HG02870 (cell line): ENCODE measurements at regions not wholly inside any gene's neighbourhood (a gene's known extent, or its start where the extent isn't known, plus 50 kb on each side); places are given as distances from the start of the nearest gene placed in this dataset.
"Not testable (repeated sequence)": the region's sequence is repeated elsewhere in the genome, so short reads cannot be mapped to it uniquely, and the experiment has no call there.

Source experiments
- ATAC-seq: cut with Tn5 transposase; IDR thresholded peaks from one replicate; pipeline ENCODE4 v1.9.1; 2021; ENCODE audit warnings: mild to moderate bottlenecking, moderate library complexity; ENCODE audit not compliant: unreplicated experiment

GRCh38 chr1:208462761-208463160, 218.6 kb upstream of the PLXNA2 start:
- ATAC-seq, result no peak

GRCh38 chr1:208465266-208465665, 221.1 kb upstream of the PLXNA2 start:
- no peak for ATAC-seq

GRCh38 chr1:208465786-208466590, 221.8 kb upstream of the PLXNA2 start:
- ATAC-seq, result no peak

- ATAC-seq, result no peak
These were observed 223.1 kb upstream of the PLXNA2 start for GRCh38 chr1:208467151-208467780.

- no peak for ATAC-seq
These were observed 231.3 kb upstream of the PLXNA2 start for GRCh38 chr1:208475449-208475848.

- ATAC-seq, result no peak
These were observed 232.0 kb upstream of the PLXNA2 start for GRCh38 chr1:208475951-208476845.

GRCh38 chr1:208476846-208477170, 232.6 kb upstream of the PLXNA2 start:
- ATAC-seq, result no peak

- ATAC-seq, result no peak
These were observed 235.3 kb upstream of the PLXNA2 start for GRCh38 chr1:208479435-208479834.

GRCh38 chr1:208485512-208485911, 241.3 kb upstream of the PLXNA2 start:
- no peak for ATAC-seq

GRCh38 chr1:208486677-208487076, 242.5 kb upstream of the PLXNA2 start:
- no peak for ATAC-seq

- ATAC-seq, result not testable (repeated sequence)
These were observed 244.2 kb upstream of the PLXNA2 start for GRCh38 chr1:208488432-208488831.

- ATAC-seq, result no peak
These were observed 252.5 kb upstream of the PLXNA2 start for GRCh38 chr1:208496467-208497371.

GRCh38 chr1:208497866-208498541, 253.8 kb upstream of the PLXNA2 start:
- no peak for ATAC-seq

- ATAC-seq, result no peak
These were observed 254.8 kb upstream of the PLXNA2 start for GRCh38 chr1:208499026-208499425.

GRCh38 chr1:208499601-208500000, 255.4 kb upstream of the PLXNA2 start:
- ATAC-seq, result no peak

GRCh38 chr1:208500375-208500774, 256.2 kb upstream of the PLXNA2 start:
- ATAC-seq, result no peak

- no peak for ATAC-seq
These were observed 257.4 kb upstream of the PLXNA2 start for GRCh38 chr1:208501542-208501941.

GRCh38 chr1:208503787-208504186, 259.6 kb upstream of the PLXNA2 start:
- ATAC-seq, result no peak

GRCh38 chr1:208506812-208507211, 262.6 kb upstream of the PLXNA2 start:
- ATAC-seq, result no peak

GRCh38 chr1:208509072-208509471, 264.9 kb upstream of the PLXNA2 start:
- ATAC-seq, result no peak
